ENCODE measurements at regions not wholly inside any gene's neighbourhood (a gene's known extent, or its start where the extent isn't known, plus 50 kb on each side); places are given as distances from the start of the nearest gene placed in this dataset.

- H3K9me3 ChIP-seq = no peaks in the 10 kb centered on the region
- peak overlapping the region in 2 of 4 donors; percentile 59 to 64 for H3K27ac ChIP-seq
- intact Hi-C loops (cut with DNase I) = no loop called here
- no peak for TF ChIP-seq POLR2A (IDR thresholded peaks at IDR 0.05)
- TF ChIP-seq EP300 (IDR thresholded peaks at IDR 0.05) = no peak
- TF ChIP-seq CTCF (IDR thresholded peaks at IDR 0.05) = no peak
- TF ChIP-seq POLR2AphosphoS5 (IDR thresholded peaks at IDR 0.05) = no peak
- DNase-seq = no peak
- WGBS, 2 donors = 49 to 64% methylated on average over 2 of the region's 2 CpGs
- H3K27me3 ChIP-seq = no peaks in the 10 kb centered on the region
- no peak overlapping the region for H3K4me3 ChIP-seq
- H3K36me3 ChIP-seq = no peaks in the 10 kb centered on the region
- peaks cover 0 to 30% (median 24%) of the 10 kb centered on the region in 4 donors for H3K4me1 ChIP-seq
Observed at GRCh38 chr9:13412331-13412730, 132.8 kb upstream of the MPDZ start.

DNA sequence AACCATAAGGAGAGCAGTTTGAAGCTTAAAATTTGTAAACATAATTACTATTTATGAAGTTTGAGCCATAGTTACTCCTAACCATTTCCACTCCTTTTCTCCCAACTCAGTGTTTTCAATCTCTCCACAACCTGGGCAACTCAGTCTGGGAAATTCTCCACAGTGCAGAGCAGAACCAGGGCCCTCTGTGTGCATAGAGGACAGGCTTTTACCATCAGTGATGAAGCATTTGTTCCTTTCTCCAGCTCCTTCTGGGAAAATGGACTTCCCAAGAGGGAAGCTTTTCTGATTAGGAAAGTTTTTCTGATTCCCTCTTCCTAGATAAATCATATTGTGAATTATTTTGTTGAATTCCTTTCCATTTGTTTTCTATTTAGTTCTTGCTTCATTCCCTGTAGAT lies 132.3 kb upstream of the MPDZ start:
- peak overlapping the region in 3 of 4 donors; percentile 48 to 64 (median 59) for H3K27ac ChIP-seq
- DNase-seq = no peak
- no peaks in the 10 kb centered on the region for H3K36me3 ChIP-seq
- TF ChIP-seq POLR2AphosphoS5 (IDR thresholded peaks at IDR 0.05) (peak in 2 of 4 donors; percentile 24), POLR2A (IDR thresholded peaks at IDR 0.05) (no peak)
- H3K27me3 ChIP-seq = no peaks in the 10 kb centered on the region
- H3K4me3 ChIP-seq = no peak overlapping the region
- H3K9me3 ChIP-seq = no peaks in the 10 kb centered on the region
- peaks cover 0 to 30% (median 24%) of the 10 kb centered on the region in 4 donors for H3K4me1 ChIP-seq
- intact Hi-C loops (cut with DNase I) = no loop called here

DNA sequence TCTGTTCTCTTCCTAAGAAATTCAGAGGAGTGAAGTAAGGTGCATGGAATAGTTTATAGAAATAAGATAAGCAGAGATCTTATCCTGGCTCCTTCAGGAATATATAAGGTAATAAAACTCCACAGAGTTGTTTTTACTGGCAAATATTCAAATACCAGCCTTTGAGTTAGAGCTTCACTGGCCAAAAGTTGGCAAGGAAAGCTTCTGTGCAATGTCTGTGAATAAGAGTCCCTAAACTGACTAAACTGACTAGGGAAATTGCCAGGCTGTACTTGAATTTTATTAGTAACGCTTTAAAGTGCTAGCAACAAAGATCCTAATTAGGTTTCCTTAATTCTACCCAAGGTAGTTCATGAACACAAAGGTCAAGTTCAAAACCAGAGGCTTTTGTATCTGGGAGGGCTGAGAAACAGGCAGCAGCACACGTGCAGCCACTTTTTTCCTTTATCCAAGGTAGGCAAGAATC lies 131.1 kb upstream of the MPDZ start:
- Histone ChIP-seq H3K36me3 (no peaks in the 10 kb centered on the region), H3K27ac (peak overlapping the region in 3 of 4 donors; percentile 12 to 64 (median 59)), H3K4me3 (no peak overlapping the region), H3K9me3 (no peaks in the 10 kb centered on the region), H3K4me1 (peaks cover 0 to 30% (median 24%) of the 10 kb centered on the region in 4 donors), H3K27me3 (no peaks in the 10 kb centered on the region)
- 33 to 66% methylated on average over 2 of the region's 2 CpGs for WGBS, 2 donors
- intact Hi-C loops (cut with DNase I) = no loop called here
- TF ChIP-seq CTCF (IDR thresholded peaks at IDR 0.05) (no peak), POLR2AphosphoS5 (IDR thresholded peaks at IDR 0.05) (peak in 2 of 4 donors; percentile 58 to 68)
- DNase-seq = no peak

GRCh38 chr9:13397661-13398060 lies 118.2 kb upstream of the MPDZ start:
- no peak for TF ChIP-seq CTCF (IDR thresholded peaks at IDR 0.05)
- no peak for TF ChIP-seq POLR2AphosphoS5 (IDR thresholded peaks at IDR 0.05)
- no peak for TF ChIP-seq EP300 (IDR thresholded peaks at IDR 0.05)
- TF ChIP-seq POLR2A (IDR thresholded peaks at IDR 0.05) = no peak

GRCh38 chr9:13397220-13397619 lies 117.7 kb upstream of the MPDZ start:
- Histone ChIP-seq H3K27me3 (no peaks in the 10 kb centered on the region), H3K27ac (no peak overlapping the region), H3K9me3 (no peaks in the 10 kb centered on the region), H3K36me3 (no peaks in the 10 kb centered on the region), H3K4me1 (no peaks in the 10 kb centered on the region), H3K4me3 (no peak overlapping the region)
- WGBS, 2 donors = 25 to 63% methylated on average over 4 of the region's 4 CpGs
- intact Hi-C loops (cut with DNase I) = no loop called here
- DNase-seq = no peak
- no peak for TF ChIP-seq CTCF (IDR thresholded peaks at IDR 0.05)
- no peak for TF ChIP-seq POLR2A (IDR thresholded peaks at IDR 0.05)
- TF ChIP-seq EP300 (IDR thresholded peaks at IDR 0.05) = peak in 1 of 4 donors; percentile 36
- TF ChIP-seq POLR2AphosphoS5 (IDR thresholded peaks at IDR 0.05) = peak in 1 of 4 donors; percentile 31

More at GRCh38 chr9:13397661-13398060, 118.2 kb upstream of the MPDZ start:
- H3K27me3 ChIP-seq = no peaks in the 10 kb centered on the region
- H3K36me3 ChIP-seq = no peaks in the 10 kb centered on the region
- no peak for DNase-seq
- intact Hi-C loops (cut with DNase I) = no loop called here
- H3K4me1 ChIP-seq = no peaks in the 10 kb centered on the region
- H3K27ac ChIP-seq = no peak overlapping the region
- H3K9me3 ChIP-seq = no peaks in the 10 kb centered on the region
- no peak overlapping the region for H3K4me3 ChIP-seq

All from sigmoid colon (tissue), 6 donors.